Smooth muscle cell (in vitro differentiated cells): ENCODE measurements at regions not wholly inside any gene's neighbourhood (a gene's known extent, or its start where the extent isn't known, plus 50 kb on each side); places are given as distances from the start of the nearest gene placed in this dataset.

Source experiments
- DNase-seq: peaks from one replicate; lab custom pipeline; 2025; ENCODE audit not compliant: unreplicated experiment; lab: John Stamatoyannopoulos, UW
- H2AFZ ChIP-seq: fragments of 200-600 bp; sonication (generic); 2 replicates; pipeline ENCODE4 v1.6.0; 2016; ENCODE audit warnings: antibody characterized with exemption, low read depth, mild to moderate bottlenecking
- H3F3A ChIP-seq: fragments of 200-600 bp; sonication (generic); 2 replicates; pipeline ENCODE4 v1.6.0; 2017; ENCODE audit warnings: antibody characterized with exemption, low read depth
- H3K27ac ChIP-seq: fragments of 200-600 bp; sonication (generic); 2 replicates; pipeline ENCODE4 v1.5.1; 2016; ENCODE audit warnings: low read depth, mild to moderate bottlenecking
- H3K27me3 ChIP-seq: fragments of 200-600 bp; sonication (generic); 2 replicates; pipeline ENCODE4 v1.6.1; 2016; ENCODE audit warnings: low read depth, mild to moderate bottlenecking
- H3K36me3 ChIP-seq: fragments of 200-600 bp; sonication (generic); 2 replicates; pipeline ENCODE4 v1.5.1; 2016; ENCODE audit warnings: low read depth
- H3K4me1 ChIP-seq: fragments of 200-600 bp; sonication (generic); 2 replicates; pipeline ENCODE4 v1.5.1; 2016; ENCODE audit warnings: low read depth
- H3K4me2 ChIP-seq: fragments of 200-600 bp; sonication (generic); 2 replicates; pipeline ENCODE4 v1.6.0; 2016; ENCODE audit warnings: mild to moderate bottlenecking
- H3K4me3 ChIP-seq: fragments of 200-600 bp; sonication (generic); 2 replicates; pipeline ENCODE4 v1.5.1; 2016; ENCODE audit warnings: mild to moderate bottlenecking
- H3K79me2 ChIP-seq: fragments of 200-600 bp; sonication (generic); 2 replicates; pipeline ENCODE4 v1.6.0; 2016; ENCODE audit warnings: low read depth, mild to moderate bottlenecking
- H3K9ac ChIP-seq: fragments of 200-600 bp; sonication (generic); 2 replicates; pipeline ENCODE4 v1.6.0; 2016; ENCODE audit warnings: low read depth
- H3K9me3 ChIP-seq: fragments of 200-600 bp; sonication (generic); replicated peaks from 2 replicates; pipeline ENCODE4 v1.5.1; 2016; ENCODE audit warnings: low read depth
- H4K20me1 ChIP-seq: fragments of 200-600 bp; sonication (generic); 2 replicates; pipeline ENCODE4 v1.6.0; 2016; ENCODE audit warnings: low read depth
- CTCF ChIP-seq: fragments of 200-600 bp; sonication (generic); IDR thresholded peaks from 2 replicates; pipeline ENCODE4 v1.5.1; 2017; ENCODE audit warnings: borderline replicate concordance, mild to moderate bottlenecking, antibody characterized with exemption; ENCODE audit not compliant: insufficient read depth, poor library complexity, severe bottlenecking
- WGBS: methylation state at CpG from one replicate; pipeline ENCODE4 v1.1.7; 2016; ENCODE audit warnings: low lambda C conversion rate; 5-methylcytosine and 5-hydroxymethylcytosine counted together

DNA sequence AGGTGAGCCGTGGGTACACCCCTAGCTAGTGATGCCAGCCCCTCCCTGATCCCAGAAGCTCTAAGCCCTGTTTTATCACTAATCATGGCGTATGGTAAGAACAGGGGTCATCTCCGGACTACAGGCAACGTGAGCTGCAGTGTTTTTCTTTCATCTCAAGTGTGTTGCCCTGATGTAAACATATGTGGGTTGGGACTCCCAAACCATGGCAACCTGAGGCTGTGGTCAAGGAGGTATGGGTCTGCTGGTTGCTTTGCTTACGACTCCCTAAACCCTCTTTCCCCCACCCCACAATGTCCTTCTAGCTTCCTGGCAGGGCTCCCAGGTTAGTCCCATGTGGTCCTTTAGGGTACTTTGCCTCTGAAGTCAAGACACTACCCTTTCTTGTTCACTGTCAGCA, 53.6 kb upstream of the AFF3 start:
- no peak for TF ChIP-seq CTCF
- WGBS = 82% methylated on average over 5 of the region's 5 CpGs
- Histone ChIP-seq H3K27me3 (no peaks in the 10 kb centered on the region), H4K20me1 (no peaks in the 10 kb centered on the region), H3K9me3 (no peaks in the 10 kb centered on the region), H3K4me3 (no peak overlapping the region), H2AFZ (no peak overlapping the region), H3K4me1 (peaks cover 11% of the 10 kb centered on the region), H3F3A (no peaks in the 10 kb centered on the region), H3K9ac (no peak overlapping the region), H3K4me2 (no peak overlapping the region), H3K79me2 (no peaks in the 10 kb centered on the region), H3K36me3 (no peaks in the 10 kb centered on the region), H3K27ac (no peak overlapping the region)
- no peak for DNase-seq

DNA sequence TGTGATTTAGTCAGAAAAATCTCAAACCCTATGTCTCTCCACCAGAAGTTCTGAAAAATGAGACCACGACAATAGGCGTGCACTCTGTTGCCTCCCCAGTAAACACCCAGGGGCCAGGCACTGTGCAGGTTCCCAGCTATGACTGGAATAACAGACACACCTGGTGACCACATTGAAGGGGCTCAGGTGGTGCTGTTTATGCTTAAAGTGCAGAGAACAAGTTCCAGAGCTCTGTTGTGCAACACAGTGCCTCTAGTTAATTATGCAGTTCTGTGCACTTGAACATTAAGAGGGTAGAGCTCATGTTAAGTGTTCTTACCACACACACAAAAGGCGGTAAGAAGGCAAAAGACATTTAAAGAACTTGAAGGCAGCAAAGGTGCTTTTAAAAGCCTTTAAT, 52.6 kb upstream of the AFF3 start:
- H3K27me3 ChIP-seq = no peaks in the 10 kb centered on the region
- H3K79me2 ChIP-seq = no peaks in the 10 kb centered on the region
- H3K27ac ChIP-seq = no peak overlapping the region
- H3K4me2 ChIP-seq = no peak overlapping the region
- no peak overlapping the region for H3K9ac ChIP-seq
- H2AFZ ChIP-seq = no peak overlapping the region
- H3F3A ChIP-seq = no peaks in the 10 kb centered on the region
- no peak overlapping the region for H3K4me3 ChIP-seq
- no peak for TF ChIP-seq CTCF
- H3K36me3 ChIP-seq = no peaks in the 10 kb centered on the region
- H3K9me3 ChIP-seq = no peaks in the 10 kb centered on the region
- peaks cover 11% of the 10 kb centered on the region for H3K4me1 ChIP-seq
- DNase-seq = no peak
- 93% methylated on average over 3 of the region's 3 CpGs for WGBS
- H4K20me1 ChIP-seq = no peaks in the 10 kb centered on the region

GRCh38 chr2:100193291-100193710, 50.9 kb upstream of the AFF3 start:
- Histone ChIP-seq H3K36me3 (no peaks in the 10 kb centered on the region), H3K4me3 (no peak overlapping the region), H3K27ac (no peak overlapping the region), H3K79me2 (no peaks in the 10 kb centered on the region), H3K4me2 (no peak overlapping the region), H3F3A (no peaks in the 10 kb centered on the region), H3K4me1 (peaks cover 11% of the 10 kb centered on the region), H2AFZ (no peak overlapping the region), H3K9ac (no peak overlapping the region), H3K9me3 (no peaks in the 10 kb centered on the region), H4K20me1 (no peaks in the 10 kb centered on the region), H3K27me3 (no peaks in the 10 kb centered on the region)
- DNase-seq = no peak
- TF ChIP-seq CTCF = no peak
- WGBS = 59% methylated on average over 6 of the region's 6 CpGs

GRCh38 chr2:100192825-100193224, 50.4 kb upstream of the AFF3 start:
- Histone ChIP-seq H3K9ac (no peak overlapping the region), H3K79me2 (no peaks in the 10 kb centered on the region), H3K4me1 (peaks cover 9% of the 10 kb centered on the region), H3K4me2 (no peak overlapping the region), H3K36me3 (no peaks in the 10 kb centered on the region), H4K20me1 (no peaks in the 10 kb centered on the region), H3K4me3 (no peak overlapping the region), H2AFZ (no peak overlapping the region), H3K27ac (no peak overlapping the region), H3K9me3 (no peaks in the 10 kb centered on the region), H3F3A (no peaks in the 10 kb centered on the region), H3K27me3 (no peaks in the 10 kb centered on the region)
- WGBS = 96% methylated on average over 4 of the region's 4 CpGs
- no peak for DNase-seq
- no peak for TF ChIP-seq CTCF
